Testis (tissue), 2 donors: ENCODE measurements at regions not wholly inside any gene's neighbourhood (a gene's known extent, or its start where the extent isn't known, plus 50 kb on each side); places are given as distances from the start of the nearest gene placed in this dataset.

ENCODE experiments used
- CTCF ChIP-seq, 3 experiments: fragments of 450-650 bp in 2 of 3; fragments of 200-600 bp in 1 of 3; sonication (generic) in 1 of 3; IDR thresholded peaks; one replicate each; pipeline ENCODE4 v1.5.1; 2016 to 2019; ENCODE audit warnings: antibody characterized with exemption in 3 of 3, mild to moderate bottlenecking in 2 of 3, moderate library complexity in 1 of 3
- POLR2A ChIP-seq: fragments of 450-650 bp; IDR thresholded peaks from one replicate; pipeline ENCODE4 v1.6.1; 2017; ENCODE audit warnings: antibody characterized with exemption, mild to moderate bottlenecking, moderate library complexity

GRCh38 chr1:31504001-31504400, 72.3 kb upstream of the TINAGL1 start:
- TF ChIP-seq CTCF (IDR thresholded peaks at IDR 0.05) (no peak), POLR2A (no peak)
